Ishikawa (cell line): ENCODE measurements at regions not wholly inside any gene's neighbourhood (a gene's known extent, or its start where the extent isn't known, plus 50 kb on each side); places are given as distances from the start of the nearest gene placed in this dataset.

Source experiments
- EP300 ChIP-seq: IDR thresholded peaks from 2 replicates; pipeline ENCODE4 v1.6.1; 2012; ENCODE audit warnings: borderline replicate concordance
- NFIC ChIP-seq: IDR thresholded peaks from 2 replicates; pipeline ENCODE4 v1.6.1; 2012
- TAF1 ChIP-seq: IDR thresholded peaks from 2 replicates; pipeline ENCODE4 v1.6.1; 2012; ENCODE audit warnings: low read depth, mild to moderate bottlenecking
- YY1 ChIP-seq: IDR thresholded peaks from 2 replicates; pipeline ENCODE4 v1.6.1; 2012; ENCODE audit warnings: low read depth
- TF ChIP-seq, protein P1 (sequence below): IDR thresholded peaks from 2 replicates; pipeline ENCODE4 v1.6.1; 2012

DNA sequence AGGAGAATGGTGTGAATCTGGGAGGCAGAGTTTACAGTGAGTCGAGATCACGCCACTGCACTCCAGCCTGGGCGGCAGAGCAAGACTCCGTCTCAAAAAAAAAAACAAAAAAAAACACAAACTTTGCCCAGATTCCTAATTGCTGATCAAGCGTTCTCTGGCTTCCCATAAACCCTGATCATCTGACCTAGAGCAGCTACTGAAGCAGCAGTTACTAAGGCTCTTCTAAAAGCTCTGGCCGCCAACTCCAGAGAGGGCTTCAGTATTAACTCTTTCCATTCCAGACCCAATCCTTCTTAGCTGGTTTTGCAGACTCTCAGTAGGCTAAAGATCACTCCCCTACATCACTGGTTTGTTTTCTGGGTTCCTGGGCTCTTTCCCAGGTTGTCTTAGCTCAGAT, 201.6 kb downstream of the IGSF11 start:
- TF ChIP-seq, protein P1, sequence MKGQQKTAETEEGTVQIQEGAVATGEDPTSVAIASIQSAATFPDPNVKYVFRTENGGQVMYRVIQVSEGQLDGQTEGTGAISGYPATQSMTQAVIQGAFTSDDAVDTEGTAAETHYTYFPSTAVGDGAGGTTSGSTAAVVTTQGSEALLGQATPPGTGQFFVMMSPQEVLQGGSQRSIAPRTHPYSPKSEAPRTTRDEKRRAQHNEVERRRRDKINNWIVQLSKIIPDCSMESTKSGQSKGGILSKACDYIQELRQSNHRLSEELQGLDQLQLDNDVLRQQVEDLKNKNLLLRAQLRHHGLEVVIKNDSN, result no peak
- no peak for TF ChIP-seq TAF1
- TF ChIP-seq EP300, result no peak
- no peak for TF ChIP-seq NFIC
- no peak for TF ChIP-seq YY1
